Upper lobe of left lung (tissue), 4 donors: ENCODE measurements at regions not wholly inside any gene's neighbourhood (a gene's known extent, or its start where the extent isn't known, plus 50 kb on each side); places are given as distances from the start of the nearest gene placed in this dataset.

ENCODE experiments used
- CTCF ChIP-seq, 6 experiments: fragments of 450-650 bp in 4 of 6; fragments of 200-600 bp in 2 of 6; sonication (generic) in 2 of 6; IDR thresholded peaks; one replicate each; pipeline ENCODE4 v1.5.1; 2016 to 2019; ENCODE audit warnings: antibody characterized with exemption in 6 of 6
- EP300 ChIP-seq, 4 donors: sonication (generic); formaldehyde crosslinking; IDR thresholded peaks; one replicate each; pipeline ENCODE4 v1.5.1; 2017; ENCODE audit warnings: antibody characterized with exemption in 4 of 4, control low read depth in 2 of 4
- POLR2A ChIP-seq, 4 donors: fragments of 450-650 bp; IDR thresholded peaks; one replicate each; pipeline ENCODE4 v1.5.1; 2016 to 2017; ENCODE audit warnings: antibody characterized with exemption in 4 of 4, mild to moderate bottlenecking in 2 of 4
- POLR2AphosphoS5 ChIP-seq, 2 donors: sonication (generic); formaldehyde crosslinking; IDR thresholded peaks; one replicate each; pipeline ENCODE4 v1.5.1; 2017; ENCODE audit warnings: antibody characterized with exemption in 2 of 2

- TF ChIP-seq POLR2A (IDR thresholded peaks at IDR 0.05), result no peak
- no peak for TF ChIP-seq POLR2AphosphoS5 (IDR thresholded peaks at IDR 0.05)
- TF ChIP-seq CTCF (IDR thresholded peaks at IDR 0.05), result no peak
- no peak for TF ChIP-seq EP300 (IDR thresholded peaks at IDR 0.05)
Observed at GRCh38 chr5:124894541-124894940, 148.1 kb upstream of the ZNF608 start.
